Activated naive CD8-positive, alpha-beta T cell treated with anti-CD3 and anti-CD28 coated beads, Interleukin-2, amount 50 U/mL, for 16 hours (primary cell): ENCODE measurements at regions not wholly inside any gene's neighbourhood (a gene's known extent, or its start where the extent isn't known, plus 50 kb on each side); places are given as distances from the start of the nearest gene placed in this dataset.
"Not testable (repeated sequence)": the region's sequence is repeated elsewhere in the genome, so short reads cannot be mapped to it uniquely, and the experiment has no call there.

Source experiments
- DNase-seq: peaks from one replicate; pipeline ENCODE4 v3.0.0-alpha.2; 2020; ENCODE audit warnings: low read depth, low spot score

DNA sequence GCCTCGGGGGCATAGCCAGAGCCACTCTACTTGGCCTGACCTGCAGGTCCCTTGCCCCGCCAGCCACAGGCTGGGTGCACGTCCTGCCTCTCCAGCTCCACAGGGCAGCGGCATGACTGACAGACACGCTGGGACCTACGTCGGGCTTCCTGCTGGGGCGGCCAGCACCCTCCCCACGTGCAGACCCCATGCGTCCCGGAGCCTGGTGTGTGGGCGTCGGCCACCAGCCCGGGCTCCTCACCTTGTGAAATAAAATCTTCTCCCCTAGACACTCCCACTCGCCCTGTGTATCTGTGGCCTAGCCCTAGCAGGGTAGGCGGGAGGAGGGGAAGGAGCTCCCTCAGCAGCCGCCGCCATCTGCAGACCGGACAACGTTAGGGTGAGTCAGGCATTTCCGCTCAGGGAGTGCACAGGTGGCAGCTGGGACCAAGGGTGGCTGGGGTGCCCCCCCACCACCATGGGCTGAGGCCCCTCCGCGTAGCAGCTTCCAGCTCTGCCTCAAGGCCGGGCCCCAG lies 119.5 kb downstream of the IGLL1 start:
- DNase-seq = not testable (repeated sequence)

DNA sequence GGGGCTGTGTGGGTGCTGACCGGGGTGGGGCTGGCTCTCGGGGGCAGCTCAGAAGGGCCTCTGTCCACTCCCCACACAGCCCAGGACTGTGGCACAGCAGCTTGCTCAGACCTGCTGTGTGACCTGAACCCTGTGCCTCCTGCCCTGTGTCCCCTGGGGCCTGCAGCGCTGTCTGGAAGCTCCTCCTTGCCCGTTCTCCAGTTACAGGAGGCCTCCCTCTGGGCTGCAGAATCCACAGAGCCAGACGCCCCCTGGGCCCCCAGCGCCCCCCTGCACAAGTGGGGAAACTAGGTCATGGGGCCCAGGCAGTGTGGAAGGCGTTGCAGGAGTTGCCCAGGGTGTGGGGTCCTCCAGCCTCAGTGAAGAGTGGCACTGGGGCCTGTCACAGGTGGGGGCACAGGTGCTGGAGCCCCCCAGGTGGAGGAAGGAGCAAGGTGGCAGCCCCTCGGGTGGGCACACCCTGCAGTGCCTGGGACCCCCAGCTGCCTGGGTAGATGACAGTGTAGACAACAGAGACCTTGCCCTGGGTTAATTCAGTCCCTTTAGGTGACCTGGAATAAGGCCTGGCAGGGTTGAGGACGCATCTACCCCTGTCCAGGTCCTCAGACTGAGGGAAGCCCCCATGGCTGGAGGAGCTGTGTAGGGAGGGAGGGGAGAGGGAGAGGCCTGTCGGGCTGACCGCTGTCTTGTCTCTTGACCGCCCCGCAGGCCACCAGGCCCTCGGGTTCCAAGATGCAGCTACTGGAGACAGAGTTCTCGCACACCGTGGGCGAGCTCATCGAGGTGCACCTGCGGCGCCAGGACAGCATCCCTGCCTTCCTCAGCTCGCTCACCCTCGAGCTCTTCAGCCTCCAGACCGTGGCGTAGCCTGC lies 120.2 kb downstream of the IGLL1 start:
- not testable (repeated sequence) for DNase-seq

DNA sequence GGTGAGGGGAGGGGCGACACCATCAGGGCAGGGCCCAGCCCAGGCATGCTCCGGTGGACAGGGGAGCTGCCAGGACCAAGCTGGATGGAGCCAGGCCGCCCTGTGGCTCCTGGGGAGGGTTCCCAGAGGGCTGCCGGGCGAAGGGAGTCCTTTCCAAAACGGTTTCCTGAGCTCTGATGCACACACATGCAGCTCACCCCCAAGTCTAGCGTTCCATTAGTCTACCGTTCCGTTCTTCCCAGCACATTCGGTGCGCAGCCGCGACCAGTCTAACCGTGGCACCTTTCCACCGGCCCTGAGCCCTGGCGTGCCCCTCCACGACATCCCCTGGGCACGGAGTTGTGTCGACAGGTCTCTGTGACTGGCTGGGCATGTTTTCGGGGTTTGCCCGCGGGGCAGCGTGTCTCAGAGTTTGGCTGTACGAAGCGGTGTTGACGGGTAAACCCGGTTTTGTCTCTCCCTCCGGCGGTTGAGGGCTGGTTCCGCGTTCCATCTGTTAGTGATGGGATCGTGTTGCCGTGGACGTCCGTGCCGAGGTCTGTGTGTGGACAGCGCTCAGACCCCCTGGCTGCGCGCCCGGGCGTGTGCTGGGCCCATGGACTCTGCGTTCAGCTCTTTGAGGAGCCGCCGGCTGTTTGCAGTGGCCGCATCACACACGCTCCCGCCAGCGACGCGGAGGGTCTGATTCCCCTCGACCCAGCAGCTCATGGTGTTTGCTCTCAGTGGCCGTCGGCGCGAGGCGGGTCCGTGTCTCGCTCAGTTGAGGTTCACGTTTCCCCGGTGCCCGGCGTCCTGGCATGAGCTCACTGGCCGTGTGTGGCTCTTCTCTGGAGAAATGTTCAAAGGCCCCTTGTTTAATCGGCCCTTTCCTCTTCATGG lies 121.2 kb downstream of the IGLL1 start:
- DNase-seq = no peak

DNA sequence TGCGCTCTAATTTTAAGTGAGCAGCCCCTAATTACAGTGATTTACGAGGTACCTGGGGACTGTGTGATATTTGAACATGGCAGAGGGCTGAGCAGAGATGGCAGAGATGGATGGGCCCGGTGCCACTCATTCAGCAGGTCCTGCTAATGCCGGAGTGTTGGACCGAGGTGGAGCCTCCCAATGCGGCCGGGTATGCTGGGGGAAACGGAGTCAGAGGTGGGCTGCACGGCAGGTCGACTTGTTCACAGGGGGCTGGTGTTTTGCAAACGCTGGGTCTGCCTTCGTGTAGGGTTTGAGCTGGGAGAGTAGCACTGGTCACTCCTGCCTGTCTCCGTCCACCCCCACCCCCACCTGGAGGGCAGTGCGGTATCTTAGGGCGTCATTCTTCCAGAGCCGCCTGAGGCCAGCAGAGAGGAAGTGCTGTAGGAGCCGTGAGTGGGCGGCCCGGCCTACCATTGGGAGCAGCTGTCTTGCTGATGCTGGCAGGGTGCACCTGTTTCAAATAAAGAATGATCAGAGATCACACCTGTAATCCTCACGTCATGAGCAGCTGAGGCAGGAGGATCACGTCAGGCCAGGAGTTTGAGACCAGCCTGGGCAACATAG lies 122.6 kb downstream of the IGLL1 start:
- DNase-seq = no peak

DNA sequence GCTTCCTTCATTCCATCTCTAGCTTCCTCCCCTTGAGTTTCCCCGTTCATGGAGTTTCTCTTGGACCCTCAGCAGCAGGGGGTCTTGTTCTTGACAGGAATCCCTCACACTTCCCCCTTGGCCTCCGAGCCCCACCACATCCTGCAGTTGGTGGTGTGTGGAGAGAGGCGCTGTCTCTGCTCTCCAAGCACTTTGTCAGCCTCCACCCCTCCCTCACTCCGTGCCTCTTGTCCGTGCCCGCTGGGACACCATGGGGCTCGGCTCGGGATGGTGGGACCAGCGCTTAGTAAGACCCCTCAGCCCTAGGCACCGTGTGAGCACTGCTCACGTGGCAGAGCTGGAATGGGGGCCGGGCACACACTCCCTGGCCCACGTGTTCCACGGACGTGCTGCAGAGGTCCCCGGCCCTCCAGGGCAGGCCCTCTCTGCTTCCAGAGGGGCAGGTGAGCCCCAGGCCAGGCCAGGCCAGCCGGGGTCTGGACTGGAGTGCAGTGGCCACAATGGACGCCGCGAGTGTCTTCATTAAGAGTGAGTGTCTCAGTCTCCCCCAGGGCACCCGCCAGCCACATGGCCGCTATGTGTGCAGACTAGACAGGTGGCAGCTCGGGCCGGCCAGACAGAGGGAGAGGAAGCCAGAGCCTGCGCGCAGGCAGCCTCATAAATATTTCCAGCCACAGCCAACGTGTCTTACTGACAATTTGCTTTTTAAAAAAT lies 123.3 kb downstream of the IGLL1 start:
- not testable (repeated sequence) for DNase-seq

DNA sequence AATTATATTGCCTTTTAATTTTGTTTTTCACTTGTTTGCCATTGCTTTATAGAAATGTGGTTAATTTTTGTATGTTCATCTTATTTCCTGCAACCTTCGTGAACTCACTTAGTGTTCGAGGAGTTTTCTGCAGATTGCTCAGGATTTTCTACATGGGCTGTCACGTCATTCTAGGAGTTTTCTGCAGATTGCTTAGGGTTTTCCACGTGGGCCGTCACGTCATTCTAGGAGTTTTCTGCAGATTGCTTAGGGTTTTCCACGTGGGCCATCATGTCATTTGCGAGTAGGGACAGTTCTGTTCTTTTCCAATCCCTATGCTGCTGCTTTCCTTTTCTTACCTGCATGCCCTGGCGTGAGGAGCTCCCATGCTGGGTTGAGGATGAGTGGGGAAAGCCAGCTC lies 125.7 kb downstream of the IGLL1 start:
- DNase-seq = not testable (repeated sequence)

DNA sequence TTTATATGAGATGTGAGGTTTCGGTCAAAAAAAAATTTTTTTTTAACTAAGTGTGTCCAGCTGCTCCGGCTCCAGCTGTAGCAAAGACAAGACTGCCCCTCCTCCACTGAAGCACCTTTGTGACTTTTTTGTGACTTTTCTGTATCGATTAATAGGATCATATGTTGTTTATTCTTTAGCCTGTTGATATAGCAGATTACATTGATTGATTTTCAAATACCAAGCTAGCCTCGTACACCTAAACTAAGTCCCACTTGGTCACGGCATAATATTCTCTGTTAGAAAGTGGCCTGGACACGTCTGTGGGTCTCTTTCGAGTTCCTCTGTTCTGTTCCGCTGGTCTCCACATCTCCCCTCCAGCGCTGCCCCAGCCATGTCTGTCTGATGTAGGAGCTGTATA lies 126.8 kb downstream of the IGLL1 start:
- DNase-seq = no peak

DNA sequence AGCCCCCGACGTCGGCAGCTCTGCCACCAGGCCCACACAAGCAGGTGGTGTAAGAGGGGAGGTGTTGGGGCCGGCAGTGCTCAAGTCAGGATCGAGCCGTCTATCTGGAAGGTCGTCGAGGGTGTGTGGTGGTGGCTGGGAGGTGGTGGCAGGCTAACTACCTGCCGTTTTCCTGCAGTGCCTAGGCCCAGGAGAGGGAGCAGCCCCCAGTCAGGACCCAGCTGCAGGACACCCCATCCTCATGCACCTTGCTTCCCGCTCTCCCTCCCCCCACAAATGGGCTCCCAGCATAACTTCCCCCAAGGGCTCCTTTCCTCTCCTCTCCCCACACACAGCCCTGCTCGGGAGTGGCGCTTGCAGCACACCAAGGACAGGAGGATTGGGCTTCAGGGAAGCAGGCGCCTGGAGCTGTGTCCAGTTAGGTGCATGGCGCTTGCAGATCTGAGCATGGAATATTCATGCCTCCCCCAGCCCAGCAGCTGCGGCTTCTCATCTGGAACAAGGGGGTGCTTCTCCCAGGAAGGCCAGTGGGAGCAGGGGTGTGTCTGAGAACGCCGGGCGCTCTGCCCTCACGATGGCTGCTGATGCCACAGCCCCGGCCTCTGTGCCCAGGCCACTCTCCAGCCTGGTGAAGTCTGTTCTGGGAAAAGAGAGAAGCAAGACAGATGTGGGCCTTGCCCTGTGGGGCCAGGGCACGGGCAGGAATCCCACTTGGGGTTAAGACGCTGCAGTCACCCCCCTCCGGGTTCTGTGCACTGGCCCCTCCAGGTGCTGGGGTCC lies 127.7 kb downstream of the IGLL1 start:
- DNase-seq = no peak

DNA sequence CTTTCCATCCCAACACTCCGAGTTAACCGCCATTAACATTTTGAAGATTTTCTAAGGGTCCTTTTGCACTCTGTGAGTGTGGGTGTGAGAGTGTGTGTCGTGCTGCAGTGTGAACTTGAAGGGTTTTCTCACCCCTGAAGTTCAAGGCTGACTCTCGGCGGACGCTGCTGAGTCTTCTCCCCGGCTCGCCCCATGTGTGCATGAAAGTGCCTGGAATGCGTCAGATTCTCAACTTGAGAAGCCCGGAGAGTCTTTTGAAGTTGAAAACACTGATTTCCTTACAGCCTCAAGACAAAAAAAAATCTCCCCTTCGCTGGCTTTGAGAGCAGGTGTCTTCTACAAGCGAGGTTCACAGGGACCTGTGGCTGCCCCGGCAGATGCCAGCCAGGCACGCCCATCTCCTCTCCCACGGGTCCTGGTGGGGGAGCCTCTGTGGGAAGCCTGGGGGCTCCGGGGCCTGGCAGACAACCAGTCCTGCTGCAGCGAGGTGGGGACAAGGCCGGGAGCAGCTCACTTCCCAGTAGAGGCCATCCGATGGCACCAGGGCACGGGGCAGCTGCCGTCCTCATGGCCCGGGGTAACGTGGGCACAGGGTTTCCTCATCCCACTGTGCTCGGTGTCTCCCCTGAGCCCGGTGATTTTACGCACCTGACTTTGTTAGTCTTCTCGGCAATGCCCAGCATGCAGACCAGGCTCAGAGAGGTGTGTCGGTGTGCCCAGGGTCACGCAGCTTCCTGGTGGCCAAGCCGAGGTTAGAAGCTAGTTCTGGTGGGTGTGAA lies 128.4 kb downstream of the IGLL1 start:
- DNase-seq = not testable (repeated sequence)

DNA sequence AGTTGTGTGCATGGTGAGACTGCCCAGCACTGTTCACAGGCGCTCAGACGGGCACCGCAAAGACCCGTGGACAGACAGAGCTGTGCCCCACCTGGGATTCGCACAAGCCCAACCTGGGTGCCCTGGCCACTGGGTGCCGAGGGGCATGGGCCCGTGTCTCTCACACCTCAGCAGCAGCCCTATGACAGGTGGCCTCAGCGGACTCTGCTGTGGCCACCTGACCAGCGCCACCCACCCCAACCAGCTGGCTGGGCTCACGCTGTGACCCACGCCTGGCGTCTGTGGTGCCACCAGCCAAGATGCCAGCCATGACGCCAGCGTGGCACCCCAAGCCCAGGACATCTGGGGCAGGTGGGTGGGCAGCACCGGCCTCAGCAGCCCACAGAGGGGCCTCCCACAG lies 129.3 kb downstream of the IGLL1 start:
- not testable (repeated sequence) for DNase-seq

DNA sequence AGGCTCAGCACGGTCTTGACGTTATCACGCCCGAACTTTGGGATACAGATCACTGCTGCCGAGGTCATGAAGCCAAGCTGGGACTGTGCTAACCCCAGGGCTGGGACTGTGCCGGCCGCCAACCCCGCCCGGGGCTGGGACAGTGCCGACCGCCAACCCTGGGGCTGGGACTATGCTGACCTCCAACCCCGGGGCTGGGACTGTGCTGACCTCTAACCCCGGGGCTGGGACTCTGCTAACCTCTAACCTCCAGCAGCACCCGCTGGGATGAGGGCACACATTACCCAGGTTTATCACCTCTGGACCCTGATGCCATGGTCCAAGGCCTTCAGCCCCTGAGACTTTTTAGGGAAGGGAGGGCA lies 129.7 kb downstream of the IGLL1 start:
- DNase-seq = no peak

DNA sequence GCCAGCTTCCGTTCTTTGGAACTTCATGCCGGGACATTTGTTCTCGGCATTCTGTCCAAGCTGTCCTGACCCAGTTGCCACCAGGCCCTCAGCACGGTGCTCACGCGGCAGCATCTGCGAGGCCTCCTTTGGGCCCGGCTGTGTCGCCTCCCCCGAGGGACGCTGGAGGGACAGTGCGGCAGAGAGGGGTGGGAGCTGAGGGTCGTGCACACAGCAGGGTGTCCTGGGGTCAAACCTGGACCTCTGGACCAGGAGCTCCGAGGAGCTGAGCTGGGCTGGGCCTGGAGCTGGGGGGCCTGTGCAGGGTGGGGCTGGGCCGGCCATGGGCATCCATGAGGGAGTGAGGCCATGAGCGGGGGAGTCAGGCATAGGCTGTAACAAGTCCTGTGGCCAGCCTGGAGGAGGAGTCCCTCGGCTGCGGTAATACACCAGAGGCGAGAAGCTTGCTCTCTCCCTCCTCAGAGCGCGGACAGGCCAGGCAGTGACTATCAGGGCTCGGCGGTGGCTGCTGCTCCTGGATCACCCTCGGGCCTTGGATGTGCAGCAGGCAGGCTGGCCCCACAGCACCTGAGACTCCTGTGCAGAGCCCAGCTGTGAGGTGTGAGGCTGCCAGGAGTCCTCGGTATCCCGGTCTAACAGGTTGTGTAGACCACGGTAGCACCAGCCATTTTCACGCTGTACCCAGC lies 130.2 kb downstream of the IGLL1 start:
- not testable (repeated sequence) for DNase-seq

DNA sequence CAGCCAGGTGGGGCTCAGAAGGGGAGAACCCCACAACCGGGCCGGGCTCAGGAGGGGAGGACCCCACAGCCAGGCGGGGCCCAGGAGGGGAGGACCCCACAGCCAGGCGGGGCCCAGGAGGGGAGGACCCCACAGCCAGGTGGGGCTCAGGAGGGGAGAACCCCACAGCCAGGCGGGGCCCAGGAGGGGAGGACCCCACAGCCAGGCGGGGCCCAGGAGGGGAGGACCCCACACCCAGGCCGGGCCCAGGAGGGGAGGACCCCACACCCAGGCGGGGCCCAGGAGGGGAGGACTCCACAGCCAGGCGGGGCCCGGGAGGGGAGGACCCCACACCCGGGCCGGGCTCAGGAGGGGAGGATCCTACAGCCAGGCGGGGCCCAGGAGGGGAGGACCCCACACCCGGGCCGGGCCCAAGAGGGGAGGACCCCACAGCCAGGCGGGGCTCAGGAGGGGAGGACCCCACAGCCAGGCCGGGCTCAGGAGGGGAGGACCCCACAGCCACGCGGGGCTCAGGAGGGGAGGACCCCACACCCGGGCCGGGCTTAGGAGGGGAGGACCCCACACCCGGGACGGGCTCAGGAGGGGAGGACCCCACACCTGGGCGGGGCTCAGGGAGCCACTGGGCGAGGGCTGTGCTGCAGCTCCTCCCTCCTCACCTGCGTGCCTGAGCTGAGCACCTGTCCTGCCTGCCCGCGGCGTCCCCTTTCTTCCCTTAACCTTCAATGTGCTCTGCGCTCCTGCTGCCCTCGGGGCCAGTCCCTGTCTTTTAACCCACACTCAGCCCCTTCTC lies 131.4 kb downstream of the IGLL1 start:
- not testable (repeated sequence) for DNase-seq

DNA sequence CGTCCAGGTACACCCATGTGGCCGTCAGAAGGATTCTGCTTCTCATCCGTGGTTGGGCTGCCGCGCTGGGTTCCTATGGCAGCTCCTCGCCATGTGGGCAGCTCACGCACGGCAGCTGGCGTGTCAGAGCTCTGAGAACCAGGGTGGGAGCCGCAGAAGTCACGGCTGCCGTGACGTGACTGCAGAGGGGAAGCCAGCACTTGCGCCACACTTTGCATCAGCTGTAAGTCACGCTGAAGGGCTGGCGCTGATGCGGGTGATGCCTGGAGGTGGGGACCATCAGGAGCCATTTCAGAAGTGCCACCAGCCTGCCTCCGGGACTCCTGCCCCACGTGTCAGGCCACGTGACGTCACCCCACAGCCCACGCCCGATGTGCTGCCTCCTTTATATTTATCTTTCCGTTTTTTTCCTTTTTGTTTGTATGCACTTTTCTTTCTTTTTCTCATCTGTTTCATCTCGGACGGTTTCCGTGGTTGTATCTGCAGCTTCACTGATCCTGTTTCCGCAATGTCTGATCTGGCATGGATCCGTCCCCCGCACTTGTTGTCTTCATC lies 133.2 kb downstream of the IGLL1 start:
- DNase-seq = no peak

DNA sequence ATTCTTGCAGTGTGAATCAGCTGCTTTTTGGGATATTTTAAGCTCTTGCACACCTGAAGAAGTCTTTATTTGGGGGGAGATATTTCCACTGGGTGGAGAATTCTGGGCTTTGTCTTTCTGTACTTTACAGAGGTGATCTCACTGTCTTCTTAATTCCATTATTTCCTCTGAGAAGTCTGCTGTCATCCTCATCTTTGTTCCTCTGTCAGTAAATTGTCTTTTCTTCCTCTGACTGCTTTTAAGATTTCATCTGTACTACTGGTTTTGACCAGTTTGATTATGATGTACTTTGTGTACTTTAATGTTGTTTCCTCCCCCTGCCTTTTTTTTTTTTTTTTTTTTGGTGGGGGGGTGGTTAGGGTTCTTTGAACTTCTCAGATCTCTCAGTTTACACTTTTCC lies 133.9 kb downstream of the IGLL1 start:
- DNase-seq = not testable (repeated sequence)

DNA sequence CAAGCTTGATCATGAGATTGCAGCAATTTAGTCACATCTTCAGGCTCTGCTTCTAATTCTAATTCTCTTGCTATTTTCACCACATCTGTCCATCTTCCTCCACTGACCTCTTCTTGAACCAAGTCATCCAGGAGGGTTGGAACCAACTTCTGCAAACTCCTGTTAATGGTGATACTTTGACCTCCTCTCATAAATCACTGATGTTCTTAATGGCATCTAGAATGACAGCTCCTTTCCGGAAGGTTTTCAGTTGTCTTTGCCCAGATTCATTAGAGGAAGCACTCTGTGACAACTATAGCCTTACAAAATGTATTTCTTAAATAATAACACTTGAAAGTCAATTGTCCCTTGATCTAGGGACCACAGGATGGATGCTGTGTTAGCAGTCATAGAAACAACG lies 136.2 kb downstream of the IGLL1 start:
- DNase-seq = not testable (repeated sequence)

DNA sequence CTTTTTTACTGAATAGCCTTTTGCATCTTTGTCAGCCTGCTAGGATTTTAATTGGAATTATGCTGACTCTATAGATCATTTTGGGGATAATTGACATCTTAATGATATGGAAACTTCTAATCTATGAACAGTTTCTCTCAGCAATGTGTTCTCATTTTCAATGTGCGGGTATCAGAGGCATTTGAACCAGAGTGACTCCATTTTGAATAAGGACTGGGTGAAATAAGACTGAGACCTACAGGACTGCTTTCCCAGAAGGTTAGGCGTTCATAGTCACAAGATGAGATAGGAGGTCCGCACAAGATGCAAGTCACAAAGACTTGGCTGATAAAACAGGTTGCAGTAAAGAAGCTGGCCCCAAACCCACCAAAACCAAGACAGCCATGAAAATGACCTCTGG lies 140.5 kb downstream of the IGLL1 start:
- not testable (repeated sequence) for DNase-seq

DNA sequence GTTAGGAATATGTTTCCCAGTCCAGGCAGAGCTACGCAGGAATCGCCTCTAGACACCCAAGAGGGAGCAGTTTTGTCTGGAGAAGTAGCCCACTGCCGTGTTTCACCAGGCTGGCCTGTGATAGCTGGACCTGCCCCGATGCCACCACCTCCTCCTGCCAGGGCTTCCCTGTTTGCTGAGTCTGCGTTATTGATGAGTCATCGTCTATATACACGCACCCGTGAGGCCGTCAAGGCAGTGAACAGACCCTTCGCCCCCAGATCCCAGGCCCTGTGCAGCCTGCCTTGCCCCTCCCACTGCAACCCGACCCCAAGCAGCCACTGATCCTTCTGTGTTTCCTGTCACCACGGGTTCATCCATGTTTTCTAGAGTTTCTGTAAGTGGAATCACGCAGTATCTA lies 141.9 kb downstream of the IGLL1 start:
- no peak for DNase-seq
